ENCODE measurements at regions not wholly inside any gene's neighbourhood (a gene's known extent, or its start where the extent isn't known, plus 50 kb on each side); places are given as distances from the start of the nearest gene placed in this dataset.
"Not testable (repeated sequence)": the region's sequence is repeated elsewhere in the genome, so short reads cannot be mapped to it uniquely, and the experiment has no call there.

DNA sequence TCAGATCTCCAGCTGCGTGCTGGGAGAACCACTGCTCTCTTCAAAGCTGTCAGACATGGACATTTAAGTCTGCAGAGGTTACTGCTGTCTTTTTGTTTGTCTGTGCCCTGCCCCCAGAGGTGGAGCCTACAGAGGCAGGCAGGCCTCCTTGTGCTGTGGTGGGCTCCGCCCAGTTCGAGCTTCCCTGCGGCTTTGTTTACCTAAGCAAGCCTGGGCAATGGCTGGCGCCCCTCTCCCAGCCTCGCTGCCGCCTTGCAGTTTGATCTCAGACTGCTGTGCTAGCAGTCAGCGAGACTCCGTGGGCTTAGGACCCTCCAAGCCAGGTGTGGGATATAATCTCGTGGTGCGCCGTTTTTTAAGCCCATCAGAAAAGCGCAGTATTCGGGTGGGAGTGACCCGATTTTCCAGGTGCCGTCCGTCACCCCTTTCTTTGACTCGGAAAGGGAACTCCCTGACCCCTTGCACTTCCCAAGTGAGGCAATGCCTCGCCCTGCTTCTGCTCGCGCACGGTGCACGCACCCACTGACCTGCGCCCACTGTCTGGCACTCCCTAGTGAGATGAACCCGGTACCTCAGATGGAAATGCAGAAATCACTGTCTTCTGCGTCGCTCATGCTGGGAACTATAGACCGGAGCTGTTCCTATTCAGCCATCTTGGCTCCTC, 189.6 kb upstream of the MAD2L1 start:
- TF ChIP-seq ARHGAP35 (CRISPR knock-in tag; IDR thresholded peaks at IDR 0.05; ENCODE audit: borderline replicate concordance); JUN (CRISPR knock-in tag; IDR thresholded peaks at IDR 0.05); RFX5 (IDR thresholded peaks at IDR 0.05; ENCODE audit: low read depth, low read length); NFE2L2 (IDR thresholded peaks at IDR 0.05; ENCODE audit: low read length); NR2F6 (IDR thresholded peaks at IDR 0.05); NR2F6 (CRISPR knock-in tag; IDR thresholded peaks at IDR 0.05): not testable (repeated sequence)
- TF ChIP-seq, protein P1, sequence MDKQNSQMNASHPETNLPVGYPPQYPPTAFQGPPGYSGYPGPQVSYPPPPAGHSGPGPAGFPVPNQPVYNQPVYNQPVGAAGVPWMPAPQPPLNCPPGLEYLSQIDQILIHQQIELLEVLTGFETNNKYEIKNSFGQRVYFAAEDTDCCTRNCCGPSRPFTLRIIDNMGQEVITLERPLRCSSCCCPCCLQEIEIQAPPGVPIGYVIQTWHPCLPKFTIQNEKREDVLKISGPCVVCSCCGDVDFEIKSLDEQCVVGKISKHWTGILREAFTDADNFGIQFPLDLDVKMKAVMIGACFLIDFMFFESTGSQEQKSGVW (CRISPR knock-in tag; IDR thresholded peaks at IDR 0.05; ENCODE audit: borderline replicate concordance), result not testable (repeated sequence)
- TF ChIP-seq, protein P2, sequence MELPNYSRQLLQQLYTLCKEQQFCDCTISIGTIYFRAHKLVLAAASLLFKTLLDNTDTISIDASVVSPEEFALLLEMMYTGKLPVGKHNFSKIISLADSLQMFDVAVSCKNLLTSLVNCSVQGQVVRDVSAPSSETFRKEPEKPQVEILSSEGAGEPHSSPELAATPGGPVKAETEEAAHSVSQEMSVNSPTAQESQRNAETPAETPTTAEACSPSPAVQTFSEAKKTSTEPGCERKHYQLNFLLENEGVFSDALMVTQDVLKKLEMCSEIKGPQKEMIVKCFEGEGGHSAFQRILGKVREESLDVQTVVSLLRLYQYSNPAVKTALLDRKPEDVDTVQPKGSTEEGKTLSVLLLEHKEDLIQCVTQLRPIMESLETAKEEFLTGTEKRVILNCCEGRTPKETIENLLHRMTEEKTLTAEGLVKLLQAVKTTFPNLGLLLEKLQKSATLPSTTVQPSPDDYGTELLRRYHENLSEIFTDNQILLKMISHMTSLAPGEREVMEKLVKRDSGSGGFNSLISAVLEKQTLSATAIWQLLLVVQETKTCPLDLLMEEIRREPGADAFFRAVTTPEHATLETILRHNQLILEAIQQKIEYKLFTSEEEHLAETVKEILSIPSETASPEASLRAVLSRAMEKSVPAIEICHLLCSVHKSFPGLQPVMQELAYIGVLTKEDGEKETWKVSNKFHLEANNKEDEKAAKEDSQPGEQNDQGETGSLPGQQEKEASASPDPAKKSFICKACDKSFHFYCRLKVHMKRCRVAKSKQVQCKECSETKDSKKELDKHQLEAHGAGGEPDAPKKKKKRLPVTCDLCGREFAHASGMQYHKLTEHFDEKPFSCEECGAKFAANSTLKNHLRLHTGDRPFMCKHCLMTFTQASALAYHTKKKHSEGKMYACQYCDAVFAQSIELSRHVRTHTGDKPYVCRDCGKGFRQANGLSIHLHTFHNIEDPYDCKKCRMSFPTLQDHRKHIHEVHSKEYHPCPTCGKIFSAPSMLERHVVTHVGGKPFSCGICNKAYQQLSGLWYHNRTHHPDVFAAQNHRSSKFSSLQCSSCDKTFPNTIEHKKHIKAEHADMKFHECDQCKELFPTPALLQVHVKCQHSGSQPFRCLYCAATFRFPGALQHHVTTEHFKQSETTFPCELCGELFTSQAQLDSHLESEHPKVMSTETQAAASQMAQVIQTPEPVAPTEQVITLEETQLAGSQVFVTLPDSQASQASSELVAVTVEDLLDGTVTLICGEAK (IDR thresholded peaks at IDR 0.05), result not testable (repeated sequence)
- TF ChIP-seq, protein P2 (CRISPR knock-in tag; IDR thresholded peaks at IDR 0.05), result not testable (repeated sequence)
- TF ChIP-seq, protein P3, sequence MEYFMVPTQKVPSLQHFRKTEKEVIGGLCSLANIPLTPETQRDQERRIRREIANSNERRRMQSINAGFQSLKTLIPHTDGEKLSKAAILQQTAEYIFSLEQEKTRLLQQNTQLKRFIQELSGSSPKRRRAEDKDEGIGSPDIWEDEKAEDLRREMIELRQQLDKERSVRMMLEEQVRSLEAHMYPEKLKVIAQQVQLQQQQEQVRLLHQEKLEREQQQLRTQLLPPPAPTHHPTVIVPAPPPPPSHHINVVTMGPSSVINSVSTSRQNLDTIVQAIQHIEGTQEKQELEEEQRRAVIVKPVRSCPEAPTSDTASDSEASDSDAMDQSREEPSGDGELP (IDR thresholded peaks at IDR 0.05; ENCODE audit: borderline replicate concordance, low read depth), result not testable (repeated sequence)

Data from HepG2 (cell line).